Activated gamma-delta T cell treated with Interleukin-2 at 50 U/mL for 16 hours (primary cell): ENCODE measurements at regions not wholly inside any gene's neighbourhood (a gene's known extent, or its start where the extent isn't known, plus 50 kb on each side); places are given as distances from the start of the nearest gene placed in this dataset.

ENCODE experiments used
- DNase-seq: peaks from one replicate; pipeline ENCODE4 v3.0.0-alpha.2; 2020

GRCh38 chr4:14592950-14593349 is 409.3 kb upstream of the CPEB2 start:
- DNase-seq = no peak

GRCh38 chr4:14596028-14596427 is 406.3 kb upstream of the CPEB2 start:
- DNase-seq = no peak

GRCh38 chr4:14596437-14596836 is 405.8 kb upstream of the CPEB2 start:
- no peak for DNase-seq

GRCh38 chr4:14596904-14597303 is 405.4 kb upstream of the CPEB2 start:
- no peak for DNase-seq

- DNase-seq = no peak
These were observed 400.1 kb upstream of the CPEB2 start for GRCh38 chr4:14602206-14602605.

GRCh38 chr4:14607001-14607400 is 395.3 kb upstream of the CPEB2 start:
- no peak for DNase-seq

GRCh38 chr4:14607578-14607977 is 394.7 kb upstream of the CPEB2 start:
- DNase-seq = no peak

GRCh38 chr4:14608630-14609029 is 393.7 kb upstream of the CPEB2 start:
- no peak for DNase-seq

GRCh38 chr4:14614840-14615239 is 387.4 kb upstream of the CPEB2 start:
- no peak for DNase-seq

GRCh38 chr4:14615671-14616070 is 386.6 kb upstream of the CPEB2 start:
- no peak for DNase-seq

GRCh38 chr4:14620567-14621141 is 381.6 kb upstream of the CPEB2 start:
- no peak for DNase-seq

- DNase-seq = no peak
These were observed 380.4 kb upstream of the CPEB2 start for GRCh38 chr4:14621731-14622463.

- DNase-seq = no peak
These were observed 375.2 kb upstream of the CPEB2 start for GRCh38 chr4:14627038-14627437.

GRCh38 chr4:14631806-14632440 is 370.4 kb upstream of the CPEB2 start:
- DNase-seq = no peak

GRCh38 chr4:14636563-14636962 is 365.7 kb upstream of the CPEB2 start:
- no peak for DNase-seq

GRCh38 chr4:14640476-14640875 is 361.8 kb upstream of the CPEB2 start:
- no peak for DNase-seq

- DNase-seq = no peak
These were observed 360.4 kb upstream of the CPEB2 start for GRCh38 chr4:14641871-14642270.

- DNase-seq = no peak
These were observed 357.6 kb upstream of the CPEB2 start for GRCh38 chr4:14644580-14645282.

GRCh38 chr4:14646831-14647230 is 355.4 kb upstream of the CPEB2 start:
- no peak for DNase-seq

GRCh38 chr4:14650127-14650526 is 352.2 kb upstream of the CPEB2 start:
- no peak for DNase-seq

- DNase-seq = no peak
These were observed 349.8 kb upstream of the CPEB2 start for GRCh38 chr4:14652522-14652921.

- DNase-seq = no peak
These were observed 348.9 kb upstream of the CPEB2 start for GRCh38 chr4:14653338-14653737.

- DNase-seq = no peak
These were observed 343.0 kb upstream of the CPEB2 start for GRCh38 chr4:14659286-14659685.

GRCh38 chr4:14667624-14668151 is 334.6 kb upstream of the CPEB2 start:
- no peak for DNase-seq
